Caco-2 (cell line): ENCODE measurements at regions not wholly inside any gene's neighbourhood (a gene's known extent, or its start where the extent isn't known, plus 50 kb on each side); places are given as distances from the start of the nearest gene placed in this dataset.

Source experiments
- BruUV-seq: library from RNA; stranded (reverse); fragments of 400-500 nt; replicated peaks from 2 replicates; lab custom pipeline; 2021; lab: Mats Ljungman, UMichigan
- CTCF ChIA-PET: fragments of 300-600 bp; sonication (Branson Sonifier 250); formaldehyde crosslinking; loops from one replicate; lab custom pipeline; 2022; ENCODE audit warnings: antibody characterized with exemption; lab: Charles Lee
- POLR2A ChIA-PET: fragments of 300-600 bp; sonication (Branson Sonifier 250); formaldehyde crosslinking; loops from one replicate; lab custom pipeline; 2022; ENCODE audit warnings: antibody characterized with exemption; lab: Charles Lee
- DNase-seq, 2 experiments: peaks; one replicate each; pipeline versions ENCODE4 v3.0.0 to v3.0.0-alpha.2; 2020 to 2022
- H3K27me3 ChIP-seq: replicated peaks from 2 replicates; pipeline ENCODE4 v1.6.0; 2011; ENCODE audit warnings: low read length; ENCODE audit not compliant: control insufficient read depth, insufficient read depth
- H3K36me3 ChIP-seq: 2 replicates; pipeline ENCODE4 v1.5.1; 2011; ENCODE audit warnings: low read length; ENCODE audit not compliant: control insufficient read depth, insufficient read depth
- H3K4me1 ChIP-seq: fragments of 250-450 bp; sonication (Bioruptor Pico); 2 replicates; pipeline ENCODE4 v1.5.1; 2020; ENCODE audit warnings: mild to moderate bottlenecking
- H3K4me3 ChIP-seq: 2 replicates; pipeline ENCODE4 v1.5.1; 2011; ENCODE audit warnings: low read depth, mild to moderate bottlenecking, control low read depth, low read length
- H3K9me3 ChIP-seq: fragments of 250-450 bp; sonication (Bioruptor Pico); 2 replicates; pipeline ENCODE4 v1.5.1; 2020; ENCODE audit warnings: mild to moderate bottlenecking, moderate library complexity
- H3K27ac Mint-ChIP-seq: one replicate; pipeline ENCODE4 v1.8.0; 2022; ENCODE audit warnings: mixed read lengths; ENCODE audit not compliant: unreplicated experiment
- H3K27me3 Mint-ChIP-seq: one replicate; pipeline ENCODE4 v1.8.0; 2022; ENCODE audit warnings: mixed read lengths; ENCODE audit not compliant: insufficient read depth, unreplicated experiment
- H3K36me3 Mint-ChIP-seq: one replicate; pipeline ENCODE4 v1.8.0; 2022; ENCODE audit warnings: mild to moderate bottlenecking, mixed read lengths; ENCODE audit not compliant: insufficient read depth, unreplicated experiment
- H3K4me1 Mint-ChIP-seq: one replicate; pipeline ENCODE4 v1.8.0; 2022; ENCODE audit warnings: low read depth, mixed read lengths; ENCODE audit not compliant: unreplicated experiment
- H3K4me3 Mint-ChIP-seq: one replicate; pipeline ENCODE4 v1.8.0; 2022; ENCODE audit warnings: mild to moderate bottlenecking, moderate library complexity, mixed read lengths; ENCODE audit not compliant: unreplicated experiment
- H3K9me3 Mint-ChIP-seq: one replicate; pipeline ENCODE4 v1.8.0; 2022; ENCODE audit warnings: mixed read lengths; ENCODE audit not compliant: unreplicated experiment
- intact Hi-C: fragments of 100-400 bp; cut with micrococcal nuclease; formaldehyde crosslinking; loops from one replicate; pipeline ENCODE4 v1.10.0; 2022; ENCODE audit not compliant: unreplicated experiment
- TF ChIP-seq, protein P1 (sequence below), 2 experiments: fragments of 200-600 bp in 1 of 2; IDR thresholded peaks; 1 replicate in 1 of 2; 2 replicates in 1 of 2; pipeline versions ENCODE4 v1.5.1 to v1.8.0; 2011 to 2022; ENCODE audit warnings: antibody characterized with exemption in 1 of 2, control low read depth in 1 of 2, inconsistent platforms in 1 of 2, low read depth in 1 of 2, low read length in 1 of 2, mild to moderate bottlenecking in 1 of 2, moderate library complexity in 1 of 2; ENCODE audit not compliant: insufficient read depth in 1 of 2, severe bottlenecking in 1 of 2, unreplicated experiment in 1 of 2

DNA sequence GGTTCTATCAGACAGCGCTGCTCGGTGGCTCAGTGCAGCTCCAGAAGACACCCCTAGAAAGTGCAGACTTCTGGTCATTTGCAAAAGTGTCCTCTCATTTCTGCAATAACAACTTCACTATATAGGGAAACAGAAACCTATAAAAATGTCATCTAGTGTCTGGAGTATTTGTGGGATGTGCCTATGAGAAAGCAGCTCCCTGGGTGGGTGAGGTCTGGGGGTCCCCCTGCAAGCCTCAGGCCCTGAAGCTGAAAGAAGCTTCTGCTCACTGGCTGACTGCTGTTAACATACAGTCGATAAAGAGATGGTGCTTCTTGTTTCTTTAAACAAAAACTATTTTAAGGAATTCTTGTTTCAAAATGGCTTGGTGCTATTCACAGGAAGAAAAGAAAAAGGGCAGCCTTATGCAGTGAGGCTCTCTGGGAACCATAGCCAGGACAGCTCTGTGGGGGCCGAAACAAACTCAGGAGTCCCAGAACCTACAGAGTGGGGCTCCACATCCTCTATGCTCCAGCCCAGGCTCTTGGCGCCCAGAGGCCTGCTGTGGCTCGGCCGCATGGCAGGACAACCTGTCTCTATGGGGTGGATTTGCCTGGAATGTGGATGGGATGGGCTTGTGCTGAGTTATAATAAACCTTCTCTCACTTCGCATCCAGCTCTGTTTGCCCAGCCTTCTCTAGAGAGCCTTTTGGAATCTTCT lies 109.7 kb downstream of the BANF2 start:
- Mint-ChIP-seq H3K27ac (no peak overlapping the region), H3K9me3 (peaks cover 8% of the 10 kb centered on the region), H3K36me3 (no peaks in the 10 kb centered on the region), H3K4me1 (peaks cover 22% of the 10 kb centered on the region), H3K27me3 (no peaks in the 10 kb centered on the region), H3K4me3 (no peak overlapping the region)
- Histone ChIP-seq H3K9me3 (no peaks in the 10 kb centered on the region), H3K4me1 (peaks cover 9% of the 10 kb centered on the region; the same call in 1 of the 2 replicates), H3K4me3 (no peak overlapping the region), H3K36me3 (no peaks in the 10 kb centered on the region), H3K27me3 (no peaks in the 10 kb centered on the region)
- CTCF ChIA-PET: no interaction called here
- TF ChIP-seq, protein P1, sequence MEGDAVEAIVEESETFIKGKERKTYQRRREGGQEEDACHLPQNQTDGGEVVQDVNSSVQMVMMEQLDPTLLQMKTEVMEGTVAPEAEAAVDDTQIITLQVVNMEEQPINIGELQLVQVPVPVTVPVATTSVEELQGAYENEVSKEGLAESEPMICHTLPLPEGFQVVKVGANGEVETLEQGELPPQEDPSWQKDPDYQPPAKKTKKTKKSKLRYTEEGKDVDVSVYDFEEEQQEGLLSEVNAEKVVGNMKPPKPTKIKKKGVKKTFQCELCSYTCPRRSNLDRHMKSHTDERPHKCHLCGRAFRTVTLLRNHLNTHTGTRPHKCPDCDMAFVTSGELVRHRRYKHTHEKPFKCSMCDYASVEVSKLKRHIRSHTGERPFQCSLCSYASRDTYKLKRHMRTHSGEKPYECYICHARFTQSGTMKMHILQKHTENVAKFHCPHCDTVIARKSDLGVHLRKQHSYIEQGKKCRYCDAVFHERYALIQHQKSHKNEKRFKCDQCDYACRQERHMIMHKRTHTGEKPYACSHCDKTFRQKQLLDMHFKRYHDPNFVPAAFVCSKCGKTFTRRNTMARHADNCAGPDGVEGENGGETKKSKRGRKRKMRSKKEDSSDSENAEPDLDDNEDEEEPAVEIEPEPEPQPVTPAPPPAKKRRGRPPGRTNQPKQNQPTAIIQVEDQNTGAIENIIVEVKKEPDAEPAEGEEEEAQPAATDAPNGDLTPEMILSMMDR (IDR thresholded peaks at IDR 0.05; ENCODE audit: insufficient read depth in 1 of 2, low read depth in 1 of 2, low read length in 1 of 2, severe bottlenecking in 1 of 2, unreplicated experiment in 1 of 2): no peak
- POLR2A ChIA-PET: no interaction called here
- intact Hi-C loops: no loop called here
- BruUV-seq: no TSS peak
- DNase-seq: no peak

- H3K9me3 ChIP-seq: no peaks in the 10 kb centered on the region
- peaks cover 8% of the 10 kb centered on the region for H3K9me3 Mint-ChIP-seq
- no peak overlapping the region for H3K4me3 Mint-ChIP-seq
- no peak overlapping the region for H3K4me3 ChIP-seq
- DNase-seq: no peak
- TF ChIP-seq, protein P1 (IDR thresholded peaks at IDR 0.05; ENCODE audit: insufficient read depth in 1 of 2, low read depth in 1 of 2, low read length in 1 of 2, severe bottlenecking in 1 of 2, unreplicated experiment in 1 of 2): no peak
- no peaks in the 10 kb centered on the region for H3K27me3 ChIP-seq
- no peaks in the 10 kb centered on the region for H3K36me3 ChIP-seq
- no peak overlapping the region for H3K27ac Mint-ChIP-seq
- intact Hi-C loops: no loop called here
- H3K27me3 Mint-ChIP-seq: no peaks in the 10 kb centered on the region
- POLR2A ChIA-PET: no interaction called here
- no peaks in the 10 kb centered on the region for H3K36me3 Mint-ChIP-seq
- peaks cover 22% of the 10 kb centered on the region for H3K4me1 Mint-ChIP-seq
- CTCF ChIA-PET: no interaction called here
- H3K4me1 ChIP-seq: peaks cover 9% of the 10 kb centered on the region; the same call in 1 of the 2 replicates
- no TSS peak for BruUV-seq
These were observed 109.0 kb downstream of the BANF2 start for GRCh38 chr20:17808782-17809181.

DNA sequence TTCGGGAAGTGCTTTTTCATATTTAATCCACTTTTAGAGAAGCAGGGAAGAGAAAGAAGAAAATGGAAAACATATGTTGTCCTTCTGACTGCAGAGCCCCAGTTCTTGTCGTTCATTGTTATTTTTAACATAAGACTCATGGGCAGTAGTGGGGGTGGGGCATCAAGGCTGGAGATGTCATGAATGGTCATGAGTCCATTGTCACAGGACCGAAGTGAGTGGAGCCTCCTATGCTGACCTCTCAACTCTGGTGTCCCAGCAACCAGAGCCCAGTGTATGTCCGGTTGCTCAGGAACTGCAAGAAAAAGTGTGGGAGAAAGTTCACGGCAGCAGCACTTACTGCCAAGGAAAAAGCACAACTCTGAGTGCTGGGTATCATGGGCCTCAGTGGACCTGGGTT lies 108.6 kb downstream of the BANF2 start:
- CTCF ChIA-PET: no interaction called here
- TF ChIP-seq, protein P1 (IDR thresholded peaks at IDR 0.05; ENCODE audit: insufficient read depth in 1 of 2, low read depth in 1 of 2, low read length in 1 of 2, severe bottlenecking in 1 of 2, unreplicated experiment in 1 of 2): no peak
- Histone ChIP-seq H3K27me3 (no peaks in the 10 kb centered on the region), H3K36me3 (no peaks in the 10 kb centered on the region), H3K4me1 (peaks cover 9% of the 10 kb centered on the region; the same call in 1 of the 2 replicates), H3K9me3 (no peaks in the 10 kb centered on the region), H3K4me3 (no peak overlapping the region)
- H3K27me3 Mint-ChIP-seq: no peaks in the 10 kb centered on the region
- H3K9me3 Mint-ChIP-seq: peaks cover 8% of the 10 kb centered on the region
- H3K4me1 Mint-ChIP-seq: peaks cover 22% of the 10 kb centered on the region
- intact Hi-C loops: no loop called here
- H3K36me3 Mint-ChIP-seq: no peaks in the 10 kb centered on the region
- POLR2A ChIA-PET: no interaction called here
- no peak overlapping the region for H3K4me3 Mint-ChIP-seq
- DNase-seq: no peak
- H3K27ac Mint-ChIP-seq: no peak overlapping the region
- no TSS peak for BruUV-seq
